HG02885 (cell line): ENCODE measurements at regions not wholly inside any gene's neighbourhood (a gene's known extent, or its start where the extent isn't known, plus 50 kb on each side); places are given as distances from the start of the nearest gene placed in this dataset.

ENCODE experiments used
- ATAC-seq: cut with Tn5 transposase; IDR thresholded peaks from one replicate; pipeline ENCODE4 v1.9.1; 2021; ENCODE audit warnings: mild to moderate bottlenecking; ENCODE audit not compliant: unreplicated experiment, poor library complexity

DNA sequence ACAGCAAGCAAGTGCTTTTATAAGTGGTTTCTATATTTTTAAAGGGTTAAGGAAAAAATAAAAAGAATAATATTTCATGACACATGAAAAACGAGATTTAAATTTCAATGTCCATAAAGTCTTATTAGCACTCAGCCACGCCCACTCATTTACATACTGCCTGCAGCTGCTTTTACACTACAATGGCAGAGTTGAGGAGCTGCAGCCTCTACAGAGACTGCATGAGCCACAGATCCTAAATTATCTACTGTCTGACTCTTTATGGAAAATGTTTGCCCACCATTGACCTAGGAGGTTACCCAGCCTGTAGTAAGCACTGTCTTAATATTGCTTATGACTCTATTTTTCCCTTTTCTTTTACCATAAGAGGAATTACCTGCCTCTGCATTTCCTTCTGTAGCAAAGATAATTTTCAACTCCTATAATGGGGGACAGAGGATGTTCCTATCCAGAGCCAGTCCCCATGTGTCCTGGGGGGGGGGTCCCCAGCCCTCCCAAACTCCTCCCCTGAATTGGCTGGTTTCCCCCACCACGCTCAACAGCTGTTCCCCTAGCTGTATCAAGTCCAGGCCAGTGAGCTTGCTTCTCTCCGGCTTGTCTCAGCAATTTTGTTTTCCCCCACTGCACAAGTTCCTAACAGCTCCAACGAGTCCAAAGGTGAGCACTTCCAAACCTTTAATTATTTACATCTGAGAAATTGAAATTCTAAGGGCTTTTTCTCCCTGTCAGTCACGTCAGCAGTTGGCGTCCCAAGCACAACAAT lies 139.4 kb upstream of the ERCC4 start:
- no peak for ATAC-seq

DNA sequence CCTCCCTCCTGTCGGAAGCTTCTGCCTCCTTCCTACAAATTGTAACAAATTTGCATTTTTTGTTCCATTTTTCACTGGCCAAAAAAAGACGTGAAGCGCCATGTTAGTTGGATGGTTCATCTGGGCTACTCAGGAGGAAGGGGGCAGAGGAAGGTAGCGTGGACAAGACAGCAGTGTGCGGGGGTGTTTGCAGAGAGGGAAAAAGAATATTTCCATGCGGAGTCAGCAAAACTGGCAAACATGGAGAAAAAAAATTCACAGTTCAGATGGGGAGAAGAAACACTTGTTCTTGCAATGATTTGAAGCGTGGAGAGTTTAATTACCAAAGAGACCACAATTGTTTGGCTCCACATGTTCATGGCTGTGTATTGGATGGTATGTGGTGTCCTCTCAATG lies 138.8 kb upstream of the ERCC4 start:
- ATAC-seq = no peak

DNA sequence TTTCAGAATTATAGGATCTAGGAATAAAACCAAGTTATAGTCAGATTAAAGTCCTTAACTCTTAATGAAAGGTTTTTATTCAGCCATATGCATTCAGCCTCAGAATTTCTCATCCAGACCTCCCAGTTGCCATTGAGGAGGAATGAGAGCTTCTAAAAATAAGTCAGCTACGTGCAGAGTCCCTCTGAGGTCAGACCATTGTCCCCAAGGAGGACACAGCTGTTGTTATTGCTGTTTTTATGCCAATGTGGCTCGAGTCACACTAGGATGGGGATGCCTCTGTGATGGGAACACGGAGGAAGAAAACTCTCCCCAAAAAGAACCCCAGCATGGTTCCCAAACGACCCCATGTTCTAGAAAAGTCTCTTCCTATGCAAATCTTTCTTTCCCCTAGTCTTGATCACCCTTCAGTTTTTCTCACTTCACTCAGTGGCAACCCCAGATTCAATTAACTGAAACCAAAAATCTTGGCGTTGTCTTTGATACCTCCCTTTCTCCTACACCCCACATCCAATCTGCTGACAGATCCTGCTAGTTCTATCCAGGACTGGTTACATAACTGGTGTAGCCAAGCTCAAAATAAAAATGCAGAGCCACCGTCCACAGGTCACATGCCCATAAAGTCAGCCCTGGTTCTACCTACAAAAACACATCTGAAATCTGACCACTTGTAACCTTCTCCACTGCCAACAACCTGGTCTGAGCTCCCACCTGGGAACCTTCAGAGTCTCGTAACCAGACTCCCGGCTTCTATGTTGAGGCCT lies 138.2 kb upstream of the ERCC4 start:
- no peak for ATAC-seq

DNA sequence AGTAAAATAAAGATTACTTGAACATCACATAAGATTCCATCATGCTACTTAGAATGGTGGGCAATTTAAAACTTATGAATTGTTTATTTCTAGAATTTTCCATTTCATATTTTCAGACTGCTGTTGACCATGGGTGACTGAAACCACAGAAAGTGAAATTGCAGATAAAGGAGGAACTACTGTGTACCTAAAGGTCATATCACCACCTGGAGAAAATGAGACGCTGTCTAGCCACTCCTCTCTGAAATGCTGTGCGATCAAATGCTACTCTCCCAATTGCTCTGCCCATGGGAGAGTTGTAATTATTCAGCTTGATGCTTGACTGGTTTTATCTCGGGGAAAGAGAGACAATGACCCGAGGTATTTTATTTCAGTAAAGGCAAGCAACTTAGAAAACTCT lies 128.9 kb upstream of the ERCC4 start:
- no peak for ATAC-seq

DNA sequence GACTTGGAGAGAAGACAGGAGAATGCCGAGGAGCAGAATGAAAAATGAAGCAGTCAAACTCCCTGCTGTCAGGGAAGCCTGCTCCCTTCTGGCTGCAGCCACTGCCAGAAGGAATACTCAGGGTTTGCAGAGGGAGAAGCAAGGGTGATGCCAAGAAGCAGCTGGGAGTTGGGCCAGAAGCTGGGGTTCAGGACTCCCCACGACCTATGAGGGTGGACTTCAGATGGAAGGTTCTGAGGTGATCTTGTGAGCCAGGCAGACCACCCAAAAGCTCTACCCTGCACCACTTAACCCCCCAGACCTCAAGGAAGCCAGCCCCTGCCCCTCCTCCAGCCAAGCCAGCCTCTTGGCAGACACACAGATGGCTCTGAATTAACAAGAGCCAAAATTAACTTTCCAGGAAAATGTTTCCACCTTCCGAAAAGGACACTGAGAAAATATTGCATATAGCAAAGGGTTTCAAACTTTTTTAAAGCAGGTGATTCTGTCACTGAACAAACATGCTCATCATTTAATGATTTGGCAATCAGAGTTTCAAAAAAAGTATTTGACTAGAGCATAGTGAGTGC lies 126.0 kb upstream of the ERCC4 start:
- no peak for ATAC-seq

DNA sequence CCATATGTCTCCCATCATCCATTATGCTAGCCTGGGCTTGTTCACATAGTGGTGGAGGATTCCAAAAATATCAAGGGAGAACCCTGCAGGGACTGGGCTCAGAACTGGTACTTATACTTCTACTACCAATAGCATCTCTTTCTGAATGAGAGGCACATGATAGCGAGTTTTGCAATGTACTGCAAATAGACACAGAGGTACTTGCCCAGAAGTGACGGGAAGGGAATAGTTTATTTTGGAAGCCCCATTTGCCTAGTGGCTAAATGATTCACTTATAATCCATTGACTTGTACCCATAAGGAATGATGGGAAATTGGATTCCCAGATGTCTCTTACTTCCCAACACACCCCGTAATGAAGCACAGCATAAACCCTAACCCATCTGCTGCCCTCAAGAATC lies 124.8 kb upstream of the ERCC4 start:
- no peak for ATAC-seq

DNA sequence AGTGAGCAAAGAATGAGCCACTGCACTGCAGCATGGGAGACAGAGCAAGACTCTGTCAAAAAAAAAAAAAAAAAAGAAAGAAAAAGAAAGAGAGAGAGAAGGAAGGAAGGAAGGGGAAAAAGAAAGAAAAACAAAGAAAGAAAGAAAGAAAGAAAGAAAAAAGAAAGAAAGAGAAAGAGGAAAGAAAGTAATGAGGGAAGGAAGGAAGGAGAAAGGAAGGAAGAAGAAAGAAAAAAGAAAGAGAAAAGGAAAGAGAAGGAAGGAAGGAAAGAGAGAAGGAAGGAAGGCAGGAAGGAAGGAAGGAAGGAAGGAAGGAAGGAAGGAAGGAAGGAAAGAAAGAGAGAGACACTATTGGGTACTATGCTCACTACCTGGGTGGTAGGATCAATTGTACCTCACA lies 122.2 kb upstream of the ERCC4 start:
- no peak for ATAC-seq

DNA sequence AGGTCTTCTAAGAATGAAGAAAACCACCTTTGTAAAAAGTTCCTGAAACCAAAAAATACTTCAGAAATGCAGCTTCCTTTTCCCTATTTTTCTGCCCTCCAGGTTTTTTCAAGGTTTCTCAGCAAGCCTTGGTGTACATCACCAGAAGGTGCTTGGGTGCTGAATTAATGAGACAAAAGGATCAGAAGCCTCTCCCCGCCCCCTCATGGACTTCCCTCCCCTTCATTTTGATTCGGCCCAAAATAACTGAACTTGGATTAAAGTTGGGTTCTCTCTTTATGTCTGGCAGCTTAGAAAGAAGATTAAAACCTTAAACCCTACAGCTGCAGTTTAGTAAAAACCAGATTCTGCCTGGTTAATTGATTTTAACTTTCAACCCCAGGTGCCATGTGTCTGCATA lies 121.7 kb upstream of the ERCC4 start:
- ATAC-seq = no peak

DNA sequence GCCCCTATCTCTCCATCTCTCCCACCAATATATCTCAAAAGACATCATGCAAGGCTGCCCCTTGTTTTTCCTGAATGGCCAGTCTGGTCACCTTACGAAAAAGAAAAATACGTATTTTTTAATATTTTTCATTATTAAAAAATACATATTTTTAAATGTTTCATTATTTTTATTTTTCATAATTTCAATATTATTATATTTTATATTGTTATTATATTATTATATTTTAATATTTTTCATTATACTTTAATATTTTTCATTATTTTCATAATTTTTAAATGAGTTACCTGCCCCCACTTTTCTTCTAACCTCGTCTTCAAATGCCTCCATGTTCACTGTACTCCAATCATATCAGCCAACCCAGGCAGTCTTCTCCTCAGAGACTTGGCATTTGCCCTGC lies 116.0 kb upstream of the ERCC4 start:
- no peak for ATAC-seq

DNA sequence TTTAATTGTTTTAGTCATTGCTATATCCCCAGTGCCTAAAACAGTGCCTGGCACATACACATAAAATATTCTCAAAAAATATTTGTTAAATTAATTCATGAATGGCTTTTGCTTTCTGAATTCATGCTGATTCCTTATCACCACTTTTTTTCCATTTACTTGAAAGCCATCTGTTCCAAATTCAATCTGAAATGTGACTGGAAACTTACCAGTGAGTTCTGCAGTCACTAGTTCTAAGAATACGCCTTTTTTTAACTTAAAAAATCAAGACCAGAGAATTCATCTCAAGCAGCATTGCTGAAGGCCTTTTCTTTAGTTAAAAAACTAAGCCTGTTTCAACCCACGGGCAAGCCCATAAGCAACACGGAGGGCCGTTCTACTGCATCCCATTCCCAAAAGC lies 114.0 kb upstream of the ERCC4 start:
- no peak for ATAC-seq

DNA sequence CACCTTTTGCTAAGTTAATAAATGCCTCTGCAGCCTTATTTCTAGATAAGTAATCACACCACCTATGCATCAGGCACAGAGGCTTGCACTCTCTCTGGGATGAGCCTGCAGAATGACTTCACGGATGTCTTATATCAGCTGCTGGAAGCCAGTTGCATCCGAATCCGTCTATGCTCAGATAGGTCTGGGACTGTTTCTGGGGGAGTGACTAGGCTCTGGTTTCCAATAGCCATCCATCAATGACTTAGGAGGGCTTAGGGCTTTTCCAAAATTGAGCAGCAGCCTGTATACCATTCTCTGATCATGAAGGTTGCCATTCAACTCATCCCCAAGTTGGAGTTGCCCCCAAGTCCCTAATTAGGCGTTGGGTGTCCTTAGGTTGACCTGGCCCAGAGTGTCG lies 113.3 kb upstream of the ERCC4 start:
- no peak for ATAC-seq

DNA sequence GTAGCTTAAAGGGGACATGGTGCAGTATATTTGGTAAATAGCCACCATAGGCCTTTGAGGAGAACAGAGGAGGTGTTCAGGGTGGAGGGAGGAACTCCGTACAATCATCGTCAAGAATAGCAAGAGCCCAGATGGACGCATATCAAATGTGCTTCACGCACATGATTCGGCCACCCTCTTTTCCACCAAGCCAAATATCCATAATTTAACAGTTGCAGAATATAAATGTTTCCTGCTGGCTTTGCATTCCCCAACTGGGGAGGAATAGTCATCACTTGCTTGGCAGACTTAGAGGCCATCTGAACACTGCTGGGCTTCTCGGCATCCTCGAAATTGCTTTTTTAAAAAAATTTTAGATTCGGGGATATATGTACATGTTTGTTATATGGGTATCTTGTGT lies 111.9 kb upstream of the ERCC4 start:
- no peak for ATAC-seq

DNA sequence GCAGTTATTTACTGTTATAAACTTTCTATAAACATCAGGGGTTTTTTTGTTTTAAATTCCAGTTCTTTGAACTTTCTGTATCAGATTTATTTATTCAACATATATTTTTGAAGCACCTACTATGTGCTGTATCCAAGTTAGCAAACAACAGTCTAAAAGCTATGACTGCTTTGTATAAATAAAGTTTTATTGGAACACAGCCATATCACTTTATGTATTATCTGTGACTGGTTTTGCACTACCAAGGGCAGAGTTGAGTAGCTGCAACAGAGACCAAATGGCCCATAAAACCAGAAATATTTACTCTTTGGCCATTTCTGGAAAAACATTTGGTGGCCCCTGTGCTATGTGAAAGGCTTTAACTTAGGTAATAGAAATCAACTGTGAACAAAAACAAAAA lies 110.2 kb upstream of the ERCC4 start:
- ATAC-seq = no peak

DNA sequence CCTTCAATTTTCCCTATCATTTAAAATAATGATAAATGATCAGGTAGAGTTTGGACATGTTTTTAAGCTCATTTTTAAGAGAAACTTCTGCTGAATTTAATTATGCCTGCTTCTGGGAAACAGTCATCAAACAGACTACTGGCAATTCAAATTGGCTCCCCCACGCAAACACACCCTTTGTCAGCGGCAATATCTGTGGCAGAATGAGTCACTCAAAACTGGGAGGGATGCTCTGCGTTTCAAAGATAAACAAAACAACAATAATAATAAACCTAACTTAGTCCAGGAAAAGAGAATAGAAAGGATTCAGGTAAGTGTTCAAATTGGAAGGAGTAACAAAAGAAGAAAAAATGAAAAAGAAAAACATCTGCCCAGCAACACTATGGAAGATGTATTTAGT lies 108.1 kb upstream of the ERCC4 start:
- ATAC-seq = no peak

DNA sequence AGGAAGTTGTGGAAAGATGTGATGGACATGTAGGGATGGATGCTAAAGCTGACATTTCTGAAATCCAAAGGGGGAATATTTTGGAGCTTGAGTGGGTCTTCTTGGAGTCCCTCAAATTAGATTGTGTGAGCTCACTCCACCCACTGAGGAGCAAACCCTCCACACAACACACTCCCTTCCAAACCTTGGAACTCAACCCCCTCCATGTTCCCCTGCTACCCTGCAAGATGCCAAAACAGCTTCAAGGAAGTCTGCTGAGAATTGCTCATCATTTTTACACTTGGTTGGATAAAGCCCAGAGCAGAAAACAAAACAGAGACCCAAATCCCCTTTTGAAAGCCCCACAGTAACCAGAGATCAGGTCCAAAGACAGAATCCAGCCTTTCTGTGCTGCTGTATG lies 103.3 kb upstream of the ERCC4 start:
- no peak for ATAC-seq

DNA sequence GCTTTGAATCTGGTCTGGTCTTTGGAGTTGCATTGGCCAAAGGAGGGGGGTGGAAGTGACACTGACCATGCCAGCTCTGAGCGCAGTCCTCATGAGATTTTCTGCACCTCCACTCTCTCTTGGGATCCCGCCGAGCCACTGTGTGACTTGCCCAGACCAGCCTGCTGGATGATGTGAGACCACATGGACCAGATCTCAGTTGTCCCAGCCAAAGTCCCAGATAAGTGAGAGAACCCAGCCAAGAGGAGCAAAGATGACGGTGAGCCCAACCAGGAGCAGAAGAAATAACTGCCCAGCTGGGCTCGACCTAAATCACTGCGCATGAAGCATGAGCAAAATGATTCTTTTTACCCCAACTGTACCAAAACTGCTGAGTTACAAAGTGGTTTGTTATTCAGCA lies 96.5 kb upstream of the ERCC4 start:
- ATAC-seq = no peak

DNA sequence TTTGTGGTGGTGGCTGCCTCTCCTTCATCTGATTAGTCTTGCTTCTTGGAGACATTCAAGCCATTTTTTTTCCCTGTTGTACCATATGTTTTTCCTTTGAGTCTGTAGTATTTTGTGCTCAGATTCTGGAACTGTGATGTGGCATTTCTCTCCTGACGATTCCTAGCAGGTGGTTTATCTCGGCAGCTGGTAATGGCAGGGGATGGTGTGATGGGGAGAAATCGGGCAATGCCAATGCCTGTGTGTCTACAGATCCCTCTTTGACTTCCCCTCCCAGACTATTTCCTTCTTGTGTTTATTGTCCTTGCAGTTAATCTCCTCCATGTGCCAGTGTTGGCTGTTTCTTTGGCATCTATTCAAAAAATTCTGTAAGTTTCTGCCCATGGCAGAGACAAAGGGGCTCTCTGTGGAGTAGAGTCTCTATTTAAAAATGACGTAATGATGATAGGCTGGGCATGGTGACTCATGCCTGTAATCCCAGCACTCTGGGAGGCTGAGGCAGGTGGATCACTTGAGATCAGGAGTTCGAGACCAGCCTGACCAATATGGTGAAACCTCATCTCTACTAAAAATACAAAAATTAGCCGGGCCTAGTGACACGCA lies 90.2 kb upstream of the ERCC4 start:
- ATAC-seq = no peak

DNA sequence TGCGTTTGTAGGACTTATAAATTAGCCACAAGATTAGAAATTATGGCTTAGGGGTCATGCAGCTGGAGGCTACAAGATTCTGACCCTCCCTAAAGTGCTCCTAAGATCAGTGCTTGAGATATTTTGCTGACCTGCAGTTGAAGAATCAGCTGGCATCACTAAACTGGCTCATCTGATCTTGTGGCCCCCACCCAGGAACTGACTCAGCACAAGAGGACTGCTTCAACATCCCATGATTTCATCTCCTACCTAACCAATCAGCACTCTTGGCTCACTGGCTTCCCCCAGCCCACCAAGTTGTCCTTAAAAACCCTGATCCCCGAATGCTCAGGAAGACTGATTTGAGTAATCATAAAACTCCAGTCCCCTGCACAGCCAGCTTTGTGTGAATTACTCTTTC lies 86.4 kb upstream of the ERCC4 start:
- no peak for ATAC-seq

DNA sequence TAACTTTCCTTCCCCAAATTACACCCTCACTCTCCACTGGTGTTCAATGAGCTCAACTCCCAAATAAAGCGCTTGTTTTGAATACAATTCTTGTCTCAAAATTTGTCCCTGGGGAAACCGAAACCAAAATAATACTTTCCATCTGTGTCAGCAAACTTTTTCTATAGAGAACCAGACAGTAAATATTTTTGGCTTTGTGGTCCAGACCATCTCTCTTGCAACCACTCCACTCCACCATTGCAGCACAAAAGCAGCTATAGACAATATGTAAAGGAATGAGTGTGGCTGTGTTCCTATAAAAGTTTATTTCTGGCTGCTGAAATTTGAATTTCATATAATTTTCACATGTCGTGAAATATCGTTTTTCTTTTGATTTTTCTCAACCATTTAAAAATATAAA lies 84.6 kb upstream of the ERCC4 start:
- no peak for ATAC-seq

DNA sequence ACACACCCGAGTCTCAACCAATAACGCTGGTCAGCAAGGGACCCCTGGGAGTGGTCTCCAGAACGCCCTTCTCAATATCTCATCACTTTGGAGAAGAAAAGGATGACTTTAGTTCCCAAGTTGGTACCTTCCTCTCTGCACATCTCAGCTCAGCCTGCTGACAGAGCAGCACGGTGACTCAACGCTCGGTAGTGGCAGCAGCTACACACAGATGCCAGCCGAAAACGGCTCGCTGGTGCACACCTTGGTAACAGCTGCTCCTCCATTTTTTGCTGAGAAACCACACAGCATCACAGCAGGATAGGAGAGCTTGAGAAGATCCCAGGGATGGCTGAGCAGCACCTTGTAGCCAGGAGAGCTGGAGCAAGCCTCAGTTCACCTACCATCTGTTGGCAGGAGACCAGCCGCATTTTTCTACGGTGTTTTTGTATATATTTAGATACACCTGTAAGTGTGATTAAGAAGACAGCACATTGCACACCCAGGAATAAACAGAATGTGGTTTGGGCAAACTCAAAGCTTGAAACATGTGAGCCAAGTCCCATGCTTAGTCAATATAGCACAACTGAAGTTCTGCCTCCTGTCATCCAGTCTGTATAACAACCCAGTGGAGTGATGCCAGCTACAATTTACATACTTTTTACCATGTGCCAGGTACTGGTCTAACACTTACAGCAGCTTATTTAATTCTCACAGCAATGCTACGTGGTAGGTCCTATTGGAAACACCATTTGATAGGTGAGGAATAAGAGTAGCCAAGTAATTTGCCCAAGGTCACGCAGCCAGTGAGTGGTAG lies 83.8 kb upstream of the ERCC4 start:
- no peak for ATAC-seq
